H1 (cell line): ENCODE measurements at regions not wholly inside any gene's neighbourhood (a gene's known extent, or its start where the extent isn't known, plus 50 kb on each side); places are given as distances from the start of the nearest gene placed in this dataset. TPM values are rescaled to one million over a fixed set of nuclear protein-coding genes. Genes with fewer than 3 reads are reported as not detected.

Experiments
- BACH1 ChIP-seq: IDR thresholded peaks from 2 replicates; pipeline ENCODE4 v1.6.1; 2012; ENCODE audit warnings: low read length, improper control_type of control experiment
- small RNA-seq: library from polyadenylated mRNA; stranded (forward); fragments of <200 nt; extraction: miRNeasy Mini kit (QIAGEN cat#:217004); gene quantifications from one replicate; pipeline ENCODE3, GENCODE V24; 2013; ENCODE audit not compliant: insufficient read depth
- TF ChIP-seq, protein P1 (sequence below): IDR thresholded peaks from 2 replicates; pipeline ENCODE4 v1.6.1; 2012; ENCODE audit warnings: inconsistent platforms
- TF ChIP-seq, protein P2 (sequence below): IDR thresholded peaks from 2 replicates; pipeline ENCODE4 v1.6.1; 2012; ENCODE audit warnings: inconsistent platforms

DNA sequence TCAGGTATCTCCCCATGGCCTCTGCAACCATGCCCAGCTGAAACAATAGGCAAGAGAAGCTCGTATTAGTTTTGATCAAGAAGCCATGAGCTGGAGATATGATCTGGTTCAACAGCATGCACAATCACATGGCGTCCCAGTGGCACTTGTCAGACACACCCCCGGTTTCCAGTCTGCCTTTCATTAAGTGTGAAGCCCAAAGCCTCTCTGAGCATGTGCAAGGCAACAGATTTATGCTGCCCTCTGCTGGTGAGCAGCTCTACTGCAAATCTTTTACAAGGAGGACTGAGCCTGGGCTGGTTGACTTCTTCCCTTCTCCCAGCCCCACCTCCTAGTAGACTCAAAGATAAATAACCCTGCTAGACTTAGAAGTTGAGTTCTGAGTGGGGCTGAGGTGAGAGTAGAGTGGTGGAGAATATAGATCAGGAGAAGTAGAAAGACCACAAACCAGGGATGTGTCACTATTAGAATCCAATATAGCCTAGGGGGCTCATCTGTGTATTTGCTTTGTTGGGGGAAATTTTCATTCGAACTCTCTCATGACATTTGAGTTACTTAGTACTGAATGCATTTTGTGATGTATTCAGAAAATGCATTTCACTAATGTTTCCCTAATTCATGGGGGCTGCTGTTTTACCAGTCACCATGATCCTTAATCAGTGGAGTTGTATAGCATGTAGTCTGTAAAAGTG is 53.7 kb upstream of the MBIP start (continued):
- TF ChIP-seq, protein P1, sequence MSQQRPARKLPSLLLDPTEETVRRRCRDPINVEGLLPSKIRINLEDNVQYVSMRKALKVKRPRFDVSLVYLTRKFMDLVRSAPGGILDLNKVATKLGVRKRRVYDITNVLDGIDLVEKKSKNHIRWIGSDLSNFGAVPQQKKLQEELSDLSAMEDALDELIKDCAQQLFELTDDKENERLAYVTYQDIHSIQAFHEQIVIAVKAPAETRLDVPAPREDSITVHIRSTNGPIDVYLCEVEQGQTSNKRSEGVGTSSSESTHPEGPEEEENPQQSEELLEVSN: peak; percentile 92
- TF ChIP-seq, protein P2, sequence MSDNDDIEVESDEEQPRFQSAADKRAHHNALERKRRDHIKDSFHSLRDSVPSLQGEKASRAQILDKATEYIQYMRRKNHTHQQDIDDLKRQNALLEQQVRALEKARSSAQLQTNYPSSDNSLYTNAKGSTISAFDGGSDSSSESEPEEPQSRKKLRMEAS: peak; percentile 95
- no peak for TF ChIP-seq BACH1

Small RNA genes in the stretch of these regions (small RNA-seq; reads per million reads assigned to genes)
- not detected for gene RNU7-93P
